ENCODE measurements at regions not wholly inside any gene's neighbourhood (a gene's known extent, or its start where the extent isn't known, plus 50 kb on each side); places are given as distances from the start of the nearest gene placed in this dataset.
"Not testable (repeated sequence)": the region's sequence is repeated elsewhere in the genome, so short reads cannot be mapped to it uniquely, and the experiment has no call there.

DNA sequence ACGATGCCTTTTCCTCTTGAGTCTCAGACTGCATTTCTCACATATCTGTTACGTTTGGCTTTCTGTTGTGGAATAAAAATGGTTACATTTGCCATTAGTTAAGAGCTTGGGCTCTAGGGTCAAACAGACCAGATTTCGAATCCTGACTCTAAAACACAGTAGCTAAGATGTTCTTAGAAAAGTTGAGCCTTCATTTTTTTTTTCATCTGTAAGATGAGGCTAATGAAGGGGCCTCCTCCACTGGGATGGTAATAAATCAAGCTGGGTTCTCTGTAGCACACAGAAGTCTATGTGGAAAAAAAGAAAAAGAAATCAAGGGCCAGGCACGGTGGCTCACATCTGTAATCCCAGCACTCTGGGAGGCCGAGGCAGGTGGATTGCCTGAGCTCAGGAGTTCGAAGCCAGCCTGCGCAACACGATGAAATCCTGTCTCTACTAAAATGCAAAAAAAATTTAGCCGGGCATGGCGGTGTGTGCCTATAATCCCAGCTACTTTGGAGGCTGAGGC, 49.9 kb upstream of the CAPRIN1 start:
- DNase-seq: no peak

DNA sequence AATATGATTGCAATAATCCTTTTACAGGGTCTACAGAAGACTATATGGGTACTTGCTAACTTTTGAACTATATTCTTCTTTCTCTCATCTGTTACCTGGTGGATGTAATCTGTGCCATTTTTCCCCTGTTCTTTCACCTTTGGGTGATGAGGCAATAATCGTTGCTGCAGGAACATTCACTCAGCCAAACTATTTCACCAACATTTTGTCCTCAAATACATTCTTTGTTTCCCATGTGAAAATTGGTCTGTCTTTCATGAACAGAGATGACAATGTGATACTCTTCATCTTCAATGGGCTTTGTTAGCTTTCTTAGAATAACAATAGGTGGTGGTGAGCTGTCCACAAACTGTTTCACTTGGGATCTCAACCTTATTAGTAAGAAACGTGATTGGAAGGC, 52.1 kb upstream of the CAPRIN1 start:
- DNase-seq: no peak

DNA sequence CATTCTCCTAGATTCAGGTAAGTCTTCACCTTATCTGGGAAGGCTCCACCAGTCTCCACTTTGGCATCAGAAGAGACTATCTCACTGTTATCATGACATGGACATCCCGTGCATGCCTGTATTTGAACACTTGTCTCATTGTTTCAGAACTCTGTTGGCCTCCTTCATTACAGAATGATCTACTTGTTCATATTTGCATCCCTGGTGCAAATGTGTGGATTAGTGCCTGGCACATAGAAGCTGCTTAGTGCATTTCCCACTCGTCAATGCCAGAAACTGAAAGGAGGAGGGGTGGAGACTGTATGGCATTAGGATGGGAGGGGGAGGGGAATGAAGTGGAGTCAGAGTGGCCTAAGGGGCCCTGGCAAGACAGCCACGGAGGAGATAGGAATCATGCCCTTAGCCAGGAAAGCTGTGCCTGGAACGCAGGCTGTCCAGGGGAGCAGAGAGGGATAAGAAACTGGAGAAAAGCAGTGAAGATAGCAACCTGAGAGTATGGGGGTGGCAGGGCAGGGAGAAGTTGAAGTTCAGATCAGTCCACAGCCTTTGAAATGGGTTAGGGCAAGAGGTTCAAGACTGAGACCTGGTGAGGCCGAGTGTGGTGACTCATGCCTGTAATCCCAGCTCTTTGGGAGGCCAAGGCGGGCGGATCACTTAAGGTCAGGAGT, 53.8 kb upstream of the CAPRIN1 start:
- no peak for DNase-seq

DNA sequence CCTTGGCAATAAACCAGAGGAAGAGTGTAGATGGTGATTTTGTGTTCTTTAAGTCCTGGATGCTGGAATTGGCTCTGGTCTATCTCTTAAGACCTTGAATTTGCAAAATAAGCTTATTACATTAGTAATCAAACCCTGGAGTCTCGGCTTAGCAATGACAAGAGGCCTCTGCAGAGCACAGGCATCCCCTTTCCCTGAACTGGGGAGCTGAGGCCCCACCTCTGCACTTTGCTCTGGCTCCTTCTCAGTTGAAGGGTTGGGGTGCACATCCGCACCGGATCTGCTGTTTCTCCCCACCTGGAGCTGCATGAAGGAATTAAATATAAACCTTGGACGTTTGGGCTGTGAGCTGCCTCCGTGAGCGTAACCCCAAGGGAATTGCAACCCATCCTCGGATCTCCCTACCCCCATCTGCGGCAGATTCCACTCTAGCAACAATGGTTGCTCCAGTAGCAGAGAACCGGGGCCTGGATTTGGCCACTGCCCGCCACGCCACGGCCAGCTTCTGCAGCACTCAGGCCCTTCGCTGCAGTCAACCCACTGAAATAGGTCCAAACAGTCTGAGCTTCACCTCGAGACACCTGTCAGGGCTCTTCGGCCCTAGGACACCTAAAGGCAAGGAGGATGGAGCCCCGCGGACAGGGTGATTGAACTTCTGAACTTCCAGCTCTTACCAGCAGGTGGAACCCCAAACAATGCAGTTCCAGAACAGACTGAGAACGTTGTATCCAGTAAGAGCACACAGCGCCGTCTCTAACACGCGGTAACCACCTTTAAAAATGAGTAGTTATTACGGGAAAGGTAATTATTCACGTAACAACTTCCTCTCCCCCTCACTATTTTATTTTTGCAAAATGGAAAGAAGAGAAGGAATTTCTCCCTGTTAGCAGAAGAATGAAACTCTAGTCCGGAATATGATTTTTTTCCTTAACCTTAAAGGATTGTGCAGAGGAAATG, 54.8 kb upstream of the CAPRIN1 start:
- peak; percentile 78 to 82 for DNase-seq

DNA sequence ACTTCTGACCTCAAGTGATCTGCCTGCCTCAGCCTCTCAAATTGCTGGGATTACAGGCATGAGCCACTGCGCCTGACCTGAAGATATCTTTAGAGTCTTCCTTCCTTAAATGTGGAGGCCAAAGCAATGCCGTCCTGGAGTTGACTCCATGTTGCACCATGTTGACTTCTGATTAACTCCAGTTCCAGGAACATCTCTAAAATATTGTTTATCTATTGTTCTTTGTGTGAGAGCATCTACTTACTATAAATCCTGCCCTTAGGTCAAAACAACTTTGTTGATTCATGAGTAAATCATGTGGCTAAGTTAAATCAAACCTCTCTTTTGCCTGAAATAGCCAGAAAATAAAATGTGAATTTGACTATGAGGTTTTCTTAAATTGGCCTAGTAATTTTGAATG, 56.6 kb upstream of the CAPRIN1 start:
- no peak for DNase-seq

DNA sequence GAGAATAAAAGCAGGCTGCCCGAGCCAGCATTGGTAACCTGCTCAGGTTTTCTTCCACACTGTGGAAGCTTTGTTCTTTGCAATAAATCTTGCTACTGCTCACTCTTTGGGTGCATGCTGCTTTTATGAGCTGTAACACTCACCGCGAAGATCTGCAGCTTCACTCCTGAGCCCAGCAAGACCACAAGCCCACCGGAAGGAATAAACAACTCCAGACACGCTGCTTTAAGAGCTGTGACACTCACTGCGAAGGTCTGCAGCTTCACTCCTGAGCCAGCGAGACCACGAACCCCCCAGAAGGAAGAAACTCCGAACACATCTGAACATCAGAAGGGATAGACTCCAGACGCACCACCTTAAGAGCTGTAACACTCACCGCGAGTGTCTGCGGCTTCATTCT, 60.4 kb upstream of the CAPRIN1 start:
- not testable (repeated sequence) for DNase-seq

DNA sequence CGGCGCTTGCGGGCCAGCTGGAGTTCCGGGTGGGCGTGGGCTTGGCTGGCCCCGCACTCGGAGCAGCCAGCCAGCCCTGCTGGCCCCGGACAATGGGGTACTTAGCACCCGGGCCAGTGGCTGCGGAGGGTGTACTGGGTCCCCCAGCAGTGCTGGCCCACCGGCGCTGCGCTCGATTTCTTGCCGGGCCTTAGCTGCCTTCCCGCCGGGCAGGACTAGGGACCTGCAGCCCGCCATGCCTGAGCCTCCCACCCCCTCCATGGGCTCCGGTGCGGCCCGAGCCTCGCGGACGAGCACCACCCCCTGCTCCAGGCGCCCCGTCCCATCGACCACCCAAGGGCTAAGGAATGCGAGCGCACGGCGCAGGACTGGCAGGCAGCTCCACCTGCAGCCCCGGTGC, 61.4 kb upstream of the CAPRIN1 start:
- DNase-seq: not testable (repeated sequence)

DNA sequence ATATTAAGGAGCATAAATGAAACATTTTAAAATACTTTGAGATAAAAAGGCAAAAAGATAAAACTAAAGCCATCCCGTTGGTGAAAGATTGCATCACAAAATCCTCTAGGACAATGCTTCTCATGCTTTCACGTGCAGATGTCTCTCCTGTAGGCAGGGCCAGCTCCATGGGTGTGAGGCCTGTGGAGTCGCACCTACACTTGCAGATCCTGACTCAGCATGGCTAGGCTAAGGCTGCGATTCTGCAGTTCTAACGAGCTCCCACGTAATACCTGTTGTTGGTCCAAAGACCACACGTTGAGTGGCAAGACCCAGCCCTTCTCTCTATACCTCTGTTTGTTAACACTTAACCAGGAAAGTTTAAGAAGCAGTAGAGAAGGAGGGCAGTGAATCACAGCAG, 62.1 kb upstream of the CAPRIN1 start:
- no peak for DNase-seq

DNA sequence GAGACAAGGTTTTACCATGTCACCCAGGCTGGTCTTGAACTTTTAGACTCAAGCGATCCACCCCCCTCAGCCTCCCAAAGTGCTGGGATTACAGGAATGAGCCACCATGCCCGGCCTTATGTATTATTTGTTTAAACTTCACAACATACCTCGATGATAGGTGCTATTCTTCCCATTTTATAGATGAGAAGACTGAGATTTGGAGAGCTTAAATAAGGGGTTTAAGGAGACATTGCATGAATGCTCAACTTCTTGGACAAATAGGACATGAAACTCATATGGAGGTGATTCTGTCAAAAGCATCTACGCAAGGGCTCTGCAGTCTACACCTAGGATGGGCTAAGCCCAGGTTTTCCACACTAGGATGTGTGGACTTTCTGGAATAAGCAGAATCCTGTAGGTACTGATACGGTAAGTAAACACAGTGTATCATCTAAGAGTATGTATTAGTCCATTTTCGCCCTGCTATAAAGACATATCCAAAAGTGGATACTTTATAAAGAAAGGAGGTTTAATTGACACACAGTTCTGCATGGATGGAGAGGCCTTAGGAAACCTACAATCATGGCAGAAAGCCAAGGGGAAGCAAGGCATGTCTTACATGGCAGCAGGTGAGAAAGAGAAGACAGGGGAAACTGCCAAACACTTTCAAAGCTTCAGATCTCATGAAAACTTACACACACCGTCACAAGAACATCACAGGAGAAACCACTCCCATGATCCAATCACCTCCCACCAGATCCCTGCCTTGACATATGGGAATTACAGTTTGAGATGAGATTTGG, 62.8 kb upstream of the CAPRIN1 start:
- no peak for DNase-seq

DNA sequence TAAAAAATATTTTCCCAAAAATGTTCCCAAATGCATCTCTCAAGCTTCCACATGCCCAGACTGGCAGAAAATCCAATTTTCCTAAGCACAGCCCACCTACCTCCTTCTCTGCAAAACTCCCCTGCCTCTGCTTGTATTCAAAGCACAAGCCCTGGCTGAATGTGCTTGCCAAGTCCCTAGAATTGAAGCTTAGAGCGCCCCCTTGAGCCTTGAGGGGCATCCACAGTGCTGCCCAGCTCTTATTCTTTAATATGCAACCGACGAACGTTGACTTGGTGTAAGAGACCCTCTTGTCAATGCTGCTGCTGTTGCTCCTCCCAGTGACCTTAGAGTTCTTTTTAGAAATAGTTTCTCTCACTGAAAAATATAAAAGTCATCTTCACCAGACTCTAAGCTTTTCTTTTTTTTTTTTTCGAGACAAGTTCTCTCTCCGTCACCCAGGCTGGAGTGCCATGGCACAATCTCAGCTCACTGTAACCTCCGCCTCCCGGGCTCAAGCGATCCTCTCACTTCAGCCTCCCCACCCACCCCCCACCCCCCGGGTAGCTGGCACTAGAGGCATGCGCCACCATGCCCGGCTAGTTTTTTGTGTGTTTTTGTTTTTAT, 63.5 kb upstream of the CAPRIN1 start:
- peak; percentile 73 to 80 for DNase-seq

DNA sequence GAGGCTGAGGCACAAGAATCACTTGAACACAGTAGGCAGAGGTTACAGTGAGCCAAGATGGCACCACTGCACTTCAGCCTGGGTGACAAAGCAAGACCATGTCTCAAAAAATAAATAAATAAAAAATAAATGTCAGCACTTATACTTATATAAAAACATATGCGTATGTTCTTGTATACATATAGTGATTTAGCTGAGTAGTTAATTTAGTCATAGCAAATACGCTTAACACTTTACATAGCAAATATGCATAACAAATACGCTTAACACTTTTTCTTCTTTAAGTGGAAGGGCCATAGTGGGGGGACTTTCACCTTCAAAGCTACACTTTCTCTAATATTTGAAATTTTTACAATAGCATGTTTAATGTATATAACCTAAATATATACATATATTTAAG, 64.0 kb upstream of the CAPRIN1 start:
- no peak for DNase-seq

DNA sequence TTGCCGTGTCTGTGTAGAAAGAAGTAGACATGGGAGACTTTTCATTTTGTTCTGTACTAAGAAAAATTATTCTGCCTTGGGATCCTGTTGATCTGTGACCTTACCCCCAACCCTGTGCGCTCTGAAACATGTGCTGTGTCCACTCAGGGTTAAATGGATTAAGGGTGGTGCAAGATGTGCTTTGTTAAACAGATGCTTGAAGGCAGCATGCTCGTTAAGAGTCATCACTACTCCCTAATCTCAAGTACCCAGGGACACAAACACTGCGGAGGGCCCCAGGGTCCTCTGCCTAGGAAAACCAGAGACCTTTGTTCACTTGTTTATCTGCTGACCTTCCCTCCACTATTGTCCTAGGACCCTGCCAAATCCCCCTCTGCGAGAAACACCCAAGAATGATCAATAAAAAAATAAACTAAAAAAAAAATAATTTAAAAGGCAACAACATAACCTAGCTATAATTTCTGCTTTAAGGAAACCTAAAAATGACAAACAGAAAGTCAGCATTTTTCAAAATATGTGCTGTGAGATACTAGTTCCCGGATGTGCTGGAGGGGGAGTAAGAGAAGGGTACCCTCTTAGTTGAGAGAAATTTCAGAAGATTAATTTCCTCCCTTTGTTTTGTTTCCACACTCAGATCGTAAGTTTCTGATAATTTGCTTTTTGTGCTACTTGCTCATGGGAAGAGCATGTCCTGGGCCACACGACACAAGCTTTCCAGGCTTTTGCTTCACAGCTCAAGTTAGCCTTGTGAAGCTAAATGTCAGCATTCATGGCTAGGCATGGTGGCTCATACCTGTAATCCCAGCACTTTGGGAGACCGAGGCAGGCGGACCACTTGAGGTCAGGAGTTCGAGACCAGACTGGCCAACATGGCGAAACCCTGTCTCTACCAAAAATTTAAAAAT, 64.7 kb upstream of the CAPRIN1 start:
- not testable (repeated sequence) for DNase-seq

DNA sequence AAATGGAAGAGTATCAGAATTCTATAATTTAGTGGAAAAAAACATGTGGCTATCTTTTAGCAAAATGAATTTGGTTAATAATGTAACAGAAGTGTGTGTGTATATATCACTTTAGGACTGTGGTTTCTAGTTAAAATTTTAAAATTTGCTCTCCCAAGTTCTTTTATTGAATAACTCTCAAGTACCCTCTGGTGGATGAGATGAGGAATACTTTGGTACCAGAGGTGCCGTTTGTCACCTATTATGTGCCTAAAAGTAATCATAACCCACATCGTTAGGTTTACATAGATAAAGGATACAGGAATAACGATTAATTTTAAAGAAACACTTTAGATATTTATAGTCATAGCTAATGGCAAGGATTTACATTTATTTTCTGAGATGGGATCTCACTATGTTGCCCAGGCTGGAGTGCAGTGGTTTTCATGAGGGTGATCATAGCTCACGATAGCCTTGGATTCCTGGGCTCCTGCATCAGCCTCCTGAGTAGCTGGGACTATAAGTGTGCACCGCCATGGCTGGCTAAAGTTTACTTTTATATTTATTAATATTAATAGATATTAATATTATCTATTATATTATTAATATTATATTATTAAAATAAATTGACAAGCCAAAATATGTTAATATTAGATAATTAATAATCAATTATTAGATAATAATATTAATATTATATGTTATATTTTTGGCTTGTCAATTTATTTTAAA, 66.7 kb upstream of the CAPRIN1 start:
- no peak for DNase-seq

DNA sequence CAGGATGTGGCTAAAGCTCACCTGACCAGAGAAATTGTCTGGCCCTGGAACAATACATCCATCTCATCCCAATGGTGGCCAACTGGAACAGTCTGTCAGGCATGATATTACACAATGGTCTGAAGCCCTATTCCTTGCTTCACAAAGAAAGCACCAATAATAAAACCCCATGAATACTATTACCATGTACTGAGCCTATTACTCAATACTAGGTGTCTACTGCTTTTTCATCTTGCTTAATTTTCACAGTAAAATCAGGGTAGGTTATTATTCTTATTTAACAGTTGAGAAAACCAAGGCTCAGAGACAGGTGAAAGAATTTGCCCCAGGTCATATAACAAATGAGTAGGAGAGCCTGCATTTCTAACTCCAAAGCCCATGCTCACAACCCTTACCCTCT, 68.9 kb upstream of the CAPRIN1 start:
- no peak for DNase-seq

DNA sequence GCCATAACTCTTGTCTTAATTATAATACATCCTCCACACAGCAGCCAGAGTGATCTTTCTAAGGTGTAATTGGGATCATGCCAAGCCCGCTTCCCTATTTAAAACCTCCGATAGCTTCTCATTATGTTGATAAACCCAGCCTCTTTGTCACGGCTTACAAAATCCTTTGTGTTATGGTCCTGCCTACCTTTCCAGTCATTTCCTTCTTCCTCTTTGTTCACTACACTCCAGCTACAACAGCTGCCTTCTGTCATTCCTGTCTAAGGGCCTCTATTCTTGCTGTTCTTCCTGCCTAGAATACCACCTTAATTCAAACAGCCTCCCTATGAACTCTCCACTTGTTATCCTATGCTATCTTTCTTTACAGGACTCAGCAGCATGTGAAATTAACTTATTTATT, 70.6 kb upstream of the CAPRIN1 start:
- no peak for DNase-seq

DNA sequence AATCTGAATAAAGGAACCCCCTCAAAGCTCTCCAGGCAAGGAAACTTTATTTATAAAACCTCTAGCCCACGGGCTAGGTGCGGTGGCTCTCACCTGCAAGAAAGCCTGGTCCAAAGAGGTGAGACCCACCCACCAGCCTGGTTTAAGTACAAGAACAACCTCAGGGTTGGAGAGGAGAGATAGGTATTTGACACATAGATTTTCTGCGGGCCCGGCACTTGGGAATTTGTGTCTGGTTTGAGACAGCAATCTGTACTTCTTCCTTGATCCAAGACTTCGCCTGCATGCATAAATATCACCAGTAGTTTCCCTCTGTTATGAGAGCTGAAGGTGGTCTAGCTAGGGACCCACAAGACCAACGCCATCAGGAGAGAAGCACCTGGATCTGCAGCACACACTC, 73.2 kb upstream of the CAPRIN1 start:
- no peak for DNase-seq

DNA sequence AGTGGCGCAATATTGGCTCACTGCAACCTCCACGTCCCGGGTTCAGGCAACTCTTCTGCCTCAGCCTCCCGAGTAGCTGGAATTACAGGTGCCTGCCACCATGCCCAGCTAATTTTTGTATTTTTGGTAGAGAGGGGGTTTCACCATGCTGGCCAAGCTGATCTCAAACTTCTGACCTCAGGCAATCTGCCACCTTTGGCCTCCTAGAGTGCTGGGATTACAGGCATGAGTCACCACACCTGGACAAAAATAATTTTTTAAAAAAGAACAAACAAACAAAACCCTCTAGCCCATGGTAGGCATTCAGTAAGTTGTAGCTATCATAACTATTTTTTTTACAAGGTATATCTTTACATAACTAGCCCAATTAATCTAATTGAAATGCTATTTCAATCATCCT, 73.9 kb upstream of the CAPRIN1 start:
- DNase-seq: no peak

DNA sequence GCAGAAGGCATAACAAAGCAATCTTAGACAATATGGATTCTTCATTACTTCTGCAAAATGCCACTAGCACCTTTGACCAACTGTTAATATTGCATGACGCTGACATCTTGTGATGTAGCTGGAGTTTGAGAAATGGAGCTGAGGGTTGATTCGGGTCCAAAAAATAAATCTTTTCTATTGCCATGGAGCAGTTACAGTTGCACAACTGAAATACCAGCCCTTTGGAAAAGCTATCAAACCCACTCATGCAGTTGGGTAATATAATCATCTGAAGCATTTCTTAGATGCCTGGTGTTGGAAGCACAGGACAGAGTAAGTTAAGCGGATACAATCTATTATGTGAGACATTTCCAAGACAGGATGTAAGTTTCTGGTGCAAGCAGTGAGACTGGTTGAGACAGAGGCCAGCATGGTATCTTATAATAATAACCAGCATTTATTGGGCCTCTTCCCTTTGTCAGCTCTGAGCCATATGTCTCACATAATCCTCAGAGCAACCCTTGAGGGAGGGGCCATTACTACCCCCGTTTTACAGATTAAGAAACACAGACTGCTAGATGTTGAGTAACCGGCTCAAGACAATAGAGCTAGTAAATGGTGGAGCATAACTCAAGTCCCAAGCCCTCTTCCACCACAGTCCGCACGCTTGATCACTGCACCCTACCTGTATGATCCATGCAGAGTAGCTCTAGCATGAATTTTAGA, 74.9 kb upstream of the CAPRIN1 start:
- DNase-seq: no peak

DNA sequence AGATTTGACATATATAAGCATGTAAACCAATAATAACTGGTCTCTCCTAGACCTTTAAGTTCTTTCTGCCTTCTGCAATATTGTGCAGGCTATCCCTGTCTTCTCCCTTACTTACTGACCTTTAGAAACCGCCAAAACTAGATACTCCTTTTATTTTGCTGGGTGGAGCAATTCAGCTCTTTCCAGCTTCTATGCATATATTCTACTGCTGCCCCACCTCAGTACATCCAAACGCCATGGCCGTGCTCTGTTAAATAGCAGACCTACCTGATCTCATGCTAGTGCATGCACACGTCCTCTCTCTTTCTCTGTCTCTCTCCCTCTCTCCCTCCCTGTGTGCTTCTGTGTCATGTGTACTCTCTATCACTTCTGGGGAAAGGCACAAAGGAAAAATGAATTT, 76.7 kb upstream of the CAPRIN1 start:
- DNase-seq: no peak

DNA sequence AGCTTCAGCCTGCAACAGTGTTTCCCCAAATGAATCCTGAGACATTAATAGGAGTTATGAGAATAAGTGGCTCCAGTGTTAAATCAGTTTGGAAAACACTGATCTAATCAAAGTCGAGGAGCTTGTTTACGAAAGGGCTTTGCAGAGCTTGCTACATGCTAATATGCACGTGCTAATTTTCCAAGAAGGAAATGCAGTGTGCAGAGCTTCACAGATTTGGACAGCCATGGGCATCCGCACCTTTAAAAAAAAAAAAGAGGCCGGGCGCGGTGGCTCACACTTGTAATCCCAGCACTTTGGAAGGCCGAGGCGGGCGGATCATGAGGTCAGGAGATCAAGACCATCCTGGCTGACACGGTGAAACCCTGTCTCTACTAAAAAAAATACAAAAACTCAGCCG, 79.7 kb upstream of the LMO2 start:
- not testable (repeated sequence) for DNase-seq
